ENCODE measurements at regions not wholly inside any gene's neighbourhood (a gene's known extent, or its start where the extent isn't known, plus 50 kb on each side); places are given as distances from the start of the nearest gene placed in this dataset.

GRCh38 chr16:55076053-55076452 lies 145.4 kb downstream of the IRX5 start:
- no peak for DNase-seq

GRCh38 chr16:55077266-55077665 lies 146.6 kb downstream of the IRX5 start:
- no peak for DNase-seq

- no peak for DNase-seq
These were observed 147.5 kb downstream of the IRX5 start for GRCh38 chr16:55078153-55078552.

GRCh38 chr16:55078699-55079410 lies 148.2 kb downstream of the IRX5 start:
- DNase-seq: no peak

GRCh38 chr16:55081622-55082590 lies 151.2 kb downstream of the IRX5 start:
- DNase-seq: no peak

GRCh38 chr16:55082591-55082976 lies 151.9 kb downstream of the IRX5 start:
- DNase-seq: no peak

GRCh38 chr16:55083052-55083451 lies 152.4 kb downstream of the IRX5 start:
- DNase-seq: no peak

GRCh38 chr16:55088098-55088497 lies 157.4 kb downstream of the IRX5 start:
- no peak for DNase-seq

- no peak for DNase-seq
These were observed 158.9 kb downstream of the IRX5 start for GRCh38 chr16:55089600-55089999.

- no peak for DNase-seq
These were observed 160.7 kb downstream of the IRX5 start for GRCh38 chr16:55091213-55091870.

GRCh38 chr16:55091871-55092230 lies 161.2 kb downstream of the IRX5 start:
- no peak for DNase-seq

- DNase-seq: no peak
These were observed 169.4 kb downstream of the IRX5 start for GRCh38 chr16:55100100-55100499.

GRCh38 chr16:55101026-55101425 lies 170.4 kb downstream of the IRX5 start:
- no peak for DNase-seq

GRCh38 chr16:55102077-55102476 lies 171.4 kb downstream of the IRX5 start:
- DNase-seq: no peak

- DNase-seq: no peak
These were observed 171.9 kb downstream of the IRX5 start for GRCh38 chr16:55102531-55102930.

- DNase-seq: no peak
These were observed 177.2 kb downstream of the IRX5 start for GRCh38 chr16:55107851-55108250.

GRCh38 chr16:55113210-55113609 lies 182.5 kb downstream of the IRX5 start:
- no peak for DNase-seq

GRCh38 chr16:55115506-55115905 lies 184.8 kb downstream of the IRX5 start:
- no peak for DNase-seq

- DNase-seq: no peak
These were observed 185.7 kb downstream of the IRX5 start for GRCh38 chr16:55116165-55116920.

- no peak for DNase-seq
These were observed 188.1 kb downstream of the IRX5 start for GRCh38 chr16:55118701-55119260.

GRCh38 chr16:55120408-55120807 lies 189.7 kb downstream of the IRX5 start:
- DNase-seq: no peak

- no peak for DNase-seq
These were observed 190.2 kb downstream of the IRX5 start for GRCh38 chr16:55120826-55121225.

Measured in T-helper 1 cell (primary cell).